HCT116 (cell line): ENCODE measurements at regions not wholly inside any gene's neighbourhood (a gene's known extent, or its start where the extent isn't known, plus 50 kb on each side); places are given as distances from the start of the nearest gene placed in this dataset.

Experiments used
- ATAC-seq: fragments of 200-7000 bp; cut with Tn5 transposase; 2 replicates; pipeline ENCODE4 v1.9.1; 2020; ENCODE audit warnings: mild to moderate bottlenecking, moderate library complexity
- BruUV-seq: library from RNA; stranded (reverse); fragments of 400-500 nt; replicated peaks from 2 replicates; lab custom pipeline; 2021; lab: Mats Ljungman, UMichigan
- CTCF ChIA-PET: fragments of 300-600 bp; sonication (Branson Sonifier 250); formaldehyde crosslinking; loops from one replicate; lab custom pipeline; 2021; ENCODE audit warnings: antibody characterized with exemption; lab: Charles Lee
- POLR2A ChIA-PET: fragments of 300-600, 350-600 bp; sonication (Branson Sonifier 250); formaldehyde crosslinking; loops from one replicate; lab custom pipeline; 2021; ENCODE audit warnings: antibody characterized with exemption; lab: Charles Lee
- RAD21 ChIA-PET, 2 experiments: fragments of 300-600 bp; sonication (Branson Sonifier 250); formaldehyde crosslinking; loops; one replicate each; lab custom pipeline; 2023; ENCODE audit warnings: low total read pairs in 2 of 2; ENCODE audit not compliant: uncharacterized antibody in 2 of 2, unreplicated experiment in 2 of 2, low non-redundant PET in 1 of 2; lab: Charles Lee
- DNase-seq: peaks from one replicate; pipeline ENCODE4 v3.0.0-alpha.2; 2010; ENCODE audit warnings: low read depth, low spot score
- H2AFZ ChIP-seq: fragments of 200-600 bp; shearing (Covaris generic), sonication (generic); 2 replicates; pipeline ENCODE4 v1.6.1; 2017; ENCODE audit warnings: low read depth, mixed run types, mixed read lengths, antibody characterized with exemption, low read length; ENCODE audit not compliant: poor library complexity, severe bottlenecking
- H3K27ac ChIP-seq: 2 replicates; pipeline ENCODE4 v1.5.1; 2012; ENCODE audit warnings: low read depth, low read length
- H3K27me3 ChIP-seq: fragments of 200-600 bp; sonication (generic); 2 replicates; pipeline ENCODE4 v1.6.1; 2016; ENCODE audit warnings: mixed run types, low read length, mixed read lengths; ENCODE audit not compliant: insufficient read depth
- H3K36me3 ChIP-seq, 2 experiments: fragments of 200-500 bp in 1 of 2; fragments of 200-600 bp in 1 of 2; sonication (Bioruptor generic) in 1 of 2; sonication (generic) in 1 of 2; 2 replicates each; pipeline versions ENCODE4 v1.5.1 to v1.6.1; 2014 to 2016; ENCODE audit warnings: low read length in 2 of 2, inconsistent platforms in 1 of 2, mixed read lengths in 1 of 2, mixed run types in 1 of 2; ENCODE audit not compliant: insufficient read depth in 2 of 2, control insufficient read depth in 1 of 2
- H3K4me1 ChIP-seq, 2 experiments: fragments of 200-600 bp in 1 of 2; sonication (generic) in 1 of 2; 2 replicates each; pipeline versions ENCODE4 v1.5.1 to v1.6.1; 2012 to 2017; ENCODE audit warnings: low read length in 2 of 2, inconsistent platforms in 1 of 2, mild to moderate bottlenecking in 1 of 2, mixed read lengths in 1 of 2, mixed run types in 1 of 2, moderate library complexity in 1 of 2; ENCODE audit not compliant: insufficient read depth in 2 of 2, control insufficient read depth in 1 of 2
- H3K4me2 ChIP-seq: fragments of 200-600 bp; sonication (generic); 2 replicates; pipeline ENCODE4 v1.6.1; 2017; ENCODE audit warnings: mixed run types, low read length, mixed read lengths
- H3K4me3 ChIP-seq, 2 experiments: fragments of 200-600 bp in 1 of 2; sonication (generic) in 1 of 2; replicated peaks in 1 of 2; 2 replicates each; pipeline ENCODE4 v1.5.1; 2011 to 2016; ENCODE audit warnings: low read length in 2 of 2, control low read depth in 1 of 2, low read depth in 1 of 2, mild to moderate bottlenecking in 1 of 2, mixed read lengths in 1 of 2, mixed run types in 1 of 2
- H3K79me2 ChIP-seq: fragments of 200-600 bp; sonication (generic); 2 replicates; pipeline ENCODE4 v1.6.1; 2017; ENCODE audit warnings: mild to moderate bottlenecking, mixed run types, low read length, moderate library complexity, mixed read lengths; ENCODE audit not compliant: insufficient read depth
- H3K9ac ChIP-seq: fragments of 200-600 bp; sonication (generic); 2 replicates; pipeline ENCODE4 v1.6.1; 2016; ENCODE audit warnings: low read length, mixed read lengths
- H3K9me2 ChIP-seq: fragments of 200-600 bp; sonication (generic), shearing (Covaris generic); 2 replicates; pipeline ENCODE4 v1.6.1; 2017; ENCODE audit warnings: mixed run types, mild to moderate bottlenecking, moderate library complexity; ENCODE audit not compliant: insufficient read depth
- H3K9me3 ChIP-seq, 2 experiments: fragments of 200-500 bp in 1 of 2; fragments of 200-600 bp in 1 of 2; sonication (Bioruptor generic) in 1 of 2; sonication (generic) in 1 of 2; 2 replicates each; pipeline ENCODE4 v1.6.1; 2014 to 2017; ENCODE audit warnings: low read length in 2 of 2, mixed read lengths in 2 of 2, inconsistent platforms in 1 of 2, low read depth in 1 of 2, mild to moderate bottlenecking in 1 of 2, mixed run types in 1 of 2, moderate library complexity in 1 of 2; ENCODE audit not compliant: control insufficient read depth in 1 of 2, insufficient read depth in 1 of 2
- H4K20me1 ChIP-seq: fragments of 200-600 bp; sonication (generic), shearing (Covaris generic); 2 replicates; pipeline ENCODE4 v1.6.1; 2017; ENCODE audit warnings: mixed run types, mild to moderate bottlenecking, moderate library complexity; ENCODE audit not compliant: insufficient read depth
- ATF3 ChIP-seq: IDR thresholded peaks from 2 replicates; pipeline ENCODE4 v1.6.1; 2012
- CBX3 ChIP-seq: IDR thresholded peaks from 2 replicates; pipeline ENCODE4 v1.6.1; 2012; ENCODE audit warnings: low read depth
- EGR1 ChIP-seq: IDR thresholded peaks from 2 replicates; pipeline ENCODE4 v1.6.1; 2012; ENCODE audit warnings: low read depth
- EZH2 ChIP-seq: fragments of 200-600 bp; sonication (generic); IDR thresholded peaks from 2 replicates; pipeline ENCODE4 v1.6.1; 2017; ENCODE audit warnings: antibody characterized with exemption, mixed run types
- EZH2phosphoT487 ChIP-seq: fragments of 200-600 bp; IDR thresholded peaks from 2 replicates; pipeline ENCODE4 v1.6.1; 2018; ENCODE audit warnings: antibody characterized with exemption, borderline replicate concordance
- FOSL1 ChIP-seq: IDR thresholded peaks from 2 replicates; pipeline ENCODE4 v1.6.1; 2012; ENCODE audit warnings: low read depth
- POLR2A ChIP-seq: IDR thresholded peaks from 2 replicates; pipeline ENCODE4 v1.7.0; 2011; ENCODE audit warnings: borderline replicate concordance; ENCODE audit not compliant: insufficient read depth, insufficient read length; ENCODE audit errors: extremely low read depth
- RAD21 ChIP-seq: IDR thresholded peaks from 2 replicates; pipeline ENCODE4 v1.6.1; 2012; ENCODE audit warnings: low read depth, mild to moderate bottlenecking
- SRF ChIP-seq: IDR thresholded peaks from 2 replicates; pipeline ENCODE4 v1.6.1; 2012; ENCODE audit warnings: low read depth
- TCF7L2 ChIP-seq: IDR thresholded peaks from 2 replicates; pipeline ENCODE4 v1.7.0; 2011; ENCODE audit warnings: borderline replicate concordance, inconsistent platforms; ENCODE audit not compliant: insufficient read depth, insufficient read length; ENCODE audit errors: extremely low read depth
- intact Hi-C: fragments of 100-400 bp; cut with micrococcal nuclease; formaldehyde crosslinking; loops from 2 replicates; pipeline ENCODE4 v1.10.0; 2022
- TF ChIP-seq, protein P1 (sequence below), 3 experiments: fragments of 200-600 bp in 1 of 3; sonication (generic) in 1 of 3; IDR thresholded peaks in 2 of 3; conservative IDR thresholded peaks in 1 of 3; 2 replicates each; pipeline ENCODE4 v1.5.1; 2012 to 2017; ENCODE audit warnings: low read depth in 2 of 3, low read length in 2 of 3, antibody characterized with exemption in 1 of 3, borderline replicate concordance in 1 of 3, control low read depth in 1 of 3, mild to moderate bottlenecking in 1 of 3, mixed read lengths in 1 of 3, mixed run types in 1 of 3, moderate library complexity in 1 of 3; ENCODE audit not compliant: insufficient read depth in 1 of 3
- TF ChIP-seq, protein P2 (sequence below): IDR thresholded peaks from 2 replicates; pipeline ENCODE4 v1.6.1; 2012
- TF ChIP-seq, protein P3 (sequence below): IDR thresholded peaks from 2 replicates; pipeline ENCODE4 v1.6.1; 2012; ENCODE audit warnings: low read depth
- TF ChIP-seq, protein P4 (sequence below): IDR thresholded peaks from 2 replicates; pipeline ENCODE4 v1.6.1; 2011; ENCODE audit warnings: mild to moderate bottlenecking, low read length, moderate library complexity; ENCODE audit not compliant: insufficient replicate concordance; ENCODE audit errors: extremely low read depth

DNA sequence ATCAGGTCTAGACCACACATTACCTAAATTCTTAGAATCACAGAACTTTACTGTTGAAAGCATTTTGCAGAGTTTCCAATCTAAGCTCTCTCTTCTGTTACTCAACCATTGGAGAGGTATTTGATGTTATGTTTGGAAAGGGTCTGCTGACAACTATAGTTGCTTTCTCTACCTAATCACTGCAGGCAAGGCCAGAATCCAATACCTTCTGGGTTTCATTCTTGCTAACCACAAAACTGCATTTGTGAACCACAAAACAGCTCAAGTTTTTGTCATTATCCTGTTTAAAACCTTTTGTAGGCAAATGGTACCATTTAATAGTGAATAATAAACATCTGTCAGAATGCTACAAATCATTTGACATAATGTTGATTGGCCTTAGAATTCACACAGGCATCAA is 380.1 kb downstream of the GASK1B start:
- H3K4me2 ChIP-seq: no peak overlapping the region
- ChIA-PET CTCF (no interaction called here), POLR2A (no interaction called here)

DNA sequence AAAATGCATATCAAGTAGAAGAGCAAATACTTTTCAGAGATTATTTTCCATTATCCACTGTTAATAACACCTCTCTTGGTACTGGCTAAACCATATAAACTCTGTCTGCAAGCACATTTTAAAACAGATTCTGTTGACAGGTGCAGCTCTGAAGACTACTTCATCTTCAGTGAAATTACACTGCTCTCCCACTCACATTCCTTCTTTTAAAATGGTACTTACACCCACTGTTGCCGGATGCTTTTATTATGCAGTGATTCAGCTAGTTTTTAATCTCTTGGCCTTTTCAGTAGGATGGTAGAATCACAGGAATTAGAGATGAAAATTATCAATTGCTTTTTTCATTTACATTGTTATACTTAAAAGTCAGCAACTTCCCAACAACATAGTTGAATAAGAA is 381.6 kb downstream of the GASK1B start:
- RAD21 ChIA-PET: no interaction called here
- ATAC-seq: no peak

More for the DNA sequence above, 380.1 kb downstream of the GASK1B start:
- DNase-seq: no peak
- no TSS peak for BruUV-seq
- H3K27ac ChIP-seq: no peak overlapping the region
- H3K79me2 ChIP-seq: no peaks in the 10 kb centered on the region
- no peaks in the 10 kb centered on the region for H3K9me3 ChIP-seq
- H3K36me3 ChIP-seq: no peaks in the 10 kb centered on the region
- H3K4me1 ChIP-seq: no peaks in the 10 kb centered on the region
- intact Hi-C loops: no loop called here
- no peak overlapping the region for H2AFZ ChIP-seq
- no peak for TF ChIP-seq EZH2phosphoT487
- TF ChIP-seq, protein P1, sequence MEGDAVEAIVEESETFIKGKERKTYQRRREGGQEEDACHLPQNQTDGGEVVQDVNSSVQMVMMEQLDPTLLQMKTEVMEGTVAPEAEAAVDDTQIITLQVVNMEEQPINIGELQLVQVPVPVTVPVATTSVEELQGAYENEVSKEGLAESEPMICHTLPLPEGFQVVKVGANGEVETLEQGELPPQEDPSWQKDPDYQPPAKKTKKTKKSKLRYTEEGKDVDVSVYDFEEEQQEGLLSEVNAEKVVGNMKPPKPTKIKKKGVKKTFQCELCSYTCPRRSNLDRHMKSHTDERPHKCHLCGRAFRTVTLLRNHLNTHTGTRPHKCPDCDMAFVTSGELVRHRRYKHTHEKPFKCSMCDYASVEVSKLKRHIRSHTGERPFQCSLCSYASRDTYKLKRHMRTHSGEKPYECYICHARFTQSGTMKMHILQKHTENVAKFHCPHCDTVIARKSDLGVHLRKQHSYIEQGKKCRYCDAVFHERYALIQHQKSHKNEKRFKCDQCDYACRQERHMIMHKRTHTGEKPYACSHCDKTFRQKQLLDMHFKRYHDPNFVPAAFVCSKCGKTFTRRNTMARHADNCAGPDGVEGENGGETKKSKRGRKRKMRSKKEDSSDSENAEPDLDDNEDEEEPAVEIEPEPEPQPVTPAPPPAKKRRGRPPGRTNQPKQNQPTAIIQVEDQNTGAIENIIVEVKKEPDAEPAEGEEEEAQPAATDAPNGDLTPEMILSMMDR (IDR thresholded peaks at IDR 0.05 in 2 of 3, conservative IDR thresholded peaks at IDR 0.05 in 1 of 3; ENCODE audit: borderline replicate concordance in 1 of 3, insufficient read depth in 1 of 3, low read depth in 2 of 3, low read length in 2 of 3): no peak
- TF ChIP-seq RAD21: no peak
- TF ChIP-seq SRF: no peak
- TF ChIP-seq FOSL1: no peak
- no peak for TF ChIP-seq EZH2
- TF ChIP-seq TCF7L2: no peak
- TF ChIP-seq, all 23 proteins: peak for 0
- RAD21 ChIA-PET: no interaction called here
- ATAC-seq: no peak
- Histone ChIP-seq H3K9me2 (no peaks in the 10 kb centered on the region), H4K20me1 (no peaks in the 10 kb centered on the region), H3K4me3 (no peak overlapping the region), H3K27me3 (no peaks in the 10 kb centered on the region), H3K9ac (no peak overlapping the region)

More for the DNA sequence above, 381.6 kb downstream of the GASK1B start:
- DNase-seq: no peak
- Histone ChIP-seq H3K9me3 (no peaks in the 10 kb centered on the region), H3K4me2 (no peak overlapping the region), H3K36me3 (no peaks in the 10 kb centered on the region), H4K20me1 (no peaks in the 10 kb centered on the region), H3K4me1 (no peaks in the 10 kb centered on the region), H3K27ac (no peak overlapping the region), H3K9ac (no peak overlapping the region), H3K79me2 (no peaks in the 10 kb centered on the region), H3K27me3 (no peaks in the 10 kb centered on the region), H3K4me3 (no peak overlapping the region), H2AFZ (no peak overlapping the region), H3K9me2 (no peaks in the 10 kb centered on the region)
- intact Hi-C loops: no loop called here
- TF ChIP-seq POLR2A: no peak
- TF ChIP-seq, protein P2, sequence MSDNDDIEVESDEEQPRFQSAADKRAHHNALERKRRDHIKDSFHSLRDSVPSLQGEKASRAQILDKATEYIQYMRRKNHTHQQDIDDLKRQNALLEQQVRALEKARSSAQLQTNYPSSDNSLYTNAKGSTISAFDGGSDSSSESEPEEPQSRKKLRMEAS: no peak
- TF ChIP-seq, protein P3, sequence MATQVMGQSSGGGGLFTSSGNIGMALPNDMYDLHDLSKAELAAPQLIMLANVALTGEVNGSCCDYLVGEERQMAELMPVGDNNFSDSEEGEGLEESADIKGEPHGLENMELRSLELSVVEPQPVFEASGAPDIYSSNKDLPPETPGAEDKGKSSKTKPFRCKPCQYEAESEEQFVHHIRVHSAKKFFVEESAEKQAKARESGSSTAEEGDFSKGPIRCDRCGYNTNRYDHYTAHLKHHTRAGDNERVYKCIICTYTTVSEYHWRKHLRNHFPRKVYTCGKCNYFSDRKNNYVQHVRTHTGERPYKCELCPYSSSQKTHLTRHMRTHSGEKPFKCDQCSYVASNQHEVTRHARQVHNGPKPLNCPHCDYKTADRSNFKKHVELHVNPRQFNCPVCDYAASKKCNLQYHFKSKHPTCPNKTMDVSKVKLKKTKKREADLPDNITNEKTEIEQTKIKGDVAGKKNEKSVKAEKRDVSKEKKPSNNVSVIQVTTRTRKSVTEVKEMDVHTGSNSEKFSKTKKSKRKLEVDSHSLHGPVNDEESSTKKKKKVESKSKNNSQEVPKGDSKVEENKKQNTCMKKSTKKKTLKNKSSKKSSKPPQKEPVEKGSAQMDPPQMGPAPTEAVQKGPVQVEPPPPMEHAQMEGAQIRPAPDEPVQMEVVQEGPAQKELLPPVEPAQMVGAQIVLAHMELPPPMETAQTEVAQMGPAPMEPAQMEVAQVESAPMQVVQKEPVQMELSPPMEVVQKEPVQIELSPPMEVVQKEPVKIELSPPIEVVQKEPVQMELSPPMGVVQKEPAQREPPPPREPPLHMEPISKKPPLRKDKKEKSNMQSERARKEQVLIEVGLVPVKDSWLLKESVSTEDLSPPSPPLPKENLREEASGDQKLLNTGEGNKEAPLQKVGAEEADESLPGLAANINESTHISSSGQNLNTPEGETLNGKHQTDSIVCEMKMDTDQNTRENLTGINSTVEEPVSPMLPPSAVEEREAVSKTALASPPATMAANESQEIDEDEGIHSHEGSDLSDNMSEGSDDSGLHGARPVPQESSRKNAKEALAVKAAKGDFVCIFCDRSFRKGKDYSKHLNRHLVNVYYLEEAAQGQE: no peak
- TF ChIP-seq, protein P4, sequence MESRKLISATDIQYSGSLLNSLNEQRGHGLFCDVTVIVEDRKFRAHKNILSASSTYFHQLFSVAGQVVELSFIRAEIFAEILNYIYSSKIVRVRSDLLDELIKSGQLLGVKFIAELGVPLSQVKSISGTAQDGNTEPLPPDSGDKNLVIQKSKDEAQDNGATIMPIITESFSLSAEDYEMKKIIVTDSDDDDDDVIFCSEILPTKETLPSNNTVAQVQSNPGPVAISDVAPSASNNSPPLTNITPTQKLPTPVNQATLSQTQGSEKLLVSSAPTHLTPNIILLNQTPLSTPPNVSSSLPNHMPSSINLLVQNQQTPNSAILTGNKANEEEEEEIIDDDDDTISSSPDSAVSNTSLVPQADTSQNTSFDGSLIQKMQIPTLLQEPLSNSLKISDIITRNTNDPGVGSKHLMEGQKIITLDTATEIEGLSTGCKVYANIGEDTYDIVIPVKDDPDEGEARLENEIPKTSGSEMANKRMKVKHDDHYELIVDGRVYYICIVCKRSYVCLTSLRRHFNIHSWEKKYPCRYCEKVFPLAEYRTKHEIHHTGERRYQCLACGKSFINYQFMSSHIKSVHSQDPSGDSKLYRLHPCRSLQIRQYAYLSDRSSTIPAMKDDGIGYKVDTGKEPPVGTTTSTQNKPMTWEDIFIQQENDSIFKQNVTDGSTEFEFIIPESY: no peak
- no peak for TF ChIP-seq SRF
- TF ChIP-seq CBX3: no peak
- no peak for TF ChIP-seq ATF3
- no peak for TF ChIP-seq EGR1
- ChIA-PET POLR2A (no interaction called here), CTCF (no interaction called here)
- BruUV-seq: no TSS peak
